Amygdala (tissue), 56 donors: ENCODE measurements at regions not wholly inside any gene's neighbourhood (a gene's known extent, or its start where the extent isn't known, plus 50 kb on each side); places are given as distances from the start of the nearest gene placed in this dataset.
"Not testable (repeated sequence)": the region's sequence is repeated elsewhere in the genome, so short reads cannot be mapped to it uniquely, and the experiment has no call there.

Experiments used
- DNase-seq, 56 donors: peaks; one replicate each; lab custom pipeline; 2025; lab: John Stamatoyannopoulos, UW

GRCh38 chr5:122515210-122515609 lies 203.2 kb downstream of the SNCAIP start:
- not testable (repeated sequence) for DNase-seq

DNA sequence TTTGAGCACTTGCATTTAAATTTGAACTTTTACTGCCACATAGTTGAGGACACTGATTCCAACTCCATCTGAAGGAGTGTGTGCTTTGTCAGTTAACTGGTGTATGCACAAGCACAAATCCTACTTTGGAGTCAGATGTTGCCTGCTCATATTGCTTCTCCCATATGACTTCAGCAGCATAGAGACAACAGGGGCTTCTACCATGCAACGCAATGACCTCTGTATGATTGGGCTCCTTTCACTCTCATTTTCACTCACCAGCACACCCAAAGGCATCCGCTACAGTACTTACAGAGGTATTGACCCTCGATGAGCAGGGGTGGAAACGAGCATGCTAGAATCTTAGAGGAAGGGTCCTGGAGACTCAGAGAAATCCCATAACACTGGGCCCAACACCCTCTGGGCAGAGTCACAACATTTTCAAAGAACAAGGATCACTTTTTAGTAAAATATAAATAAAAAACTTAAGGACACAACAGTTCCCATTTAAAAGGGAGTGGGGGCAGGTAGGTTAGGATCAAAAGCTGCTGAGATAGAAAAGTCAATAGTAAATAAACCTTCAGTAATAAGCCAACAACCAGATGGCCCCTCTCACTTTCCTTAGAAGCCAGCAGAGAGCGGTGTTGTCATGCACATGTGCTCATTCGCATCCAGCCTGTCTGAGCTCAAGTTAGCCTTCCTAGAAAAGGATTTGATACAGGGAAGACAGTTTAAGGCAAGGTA lies 203.8 kb downstream of the SNCAIP start:
- peak in 14 of 56 donors; percentile 2 to 28 (median 6) for DNase-seq

DNA sequence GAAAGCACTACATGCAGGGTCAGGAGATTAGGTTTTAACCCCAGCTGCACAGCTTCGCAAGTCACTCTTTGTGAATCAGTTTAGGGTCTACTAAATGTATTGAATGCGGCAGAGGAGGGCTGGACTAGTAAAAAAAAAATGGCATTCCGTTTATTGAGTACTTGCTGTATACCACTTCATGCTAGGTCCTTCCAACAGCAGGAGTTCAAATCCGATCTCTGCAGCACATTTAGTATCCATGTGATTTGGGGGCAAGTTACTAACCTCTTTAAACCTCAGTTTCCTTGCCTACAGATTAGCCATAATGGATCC lies 204.4 kb downstream of the SNCAIP start:
- no peak for DNase-seq

DNA sequence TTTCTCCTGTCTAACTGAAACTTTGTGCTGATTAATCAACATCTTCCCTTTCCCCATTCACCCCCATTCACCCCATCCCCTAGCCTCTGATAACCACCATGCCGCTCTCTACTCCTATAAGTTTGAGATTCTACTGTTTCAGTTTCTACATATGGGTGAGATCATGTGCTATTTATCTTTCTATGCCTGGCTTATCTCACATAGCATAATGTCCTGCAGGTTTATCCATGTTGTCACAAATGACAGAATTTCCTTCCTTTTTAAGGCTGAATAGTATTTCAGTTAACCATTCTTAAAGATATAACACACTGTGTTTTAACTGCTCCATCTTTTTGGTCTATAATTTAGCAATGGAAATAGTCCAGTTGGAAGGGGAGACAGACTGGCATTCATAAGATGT lies 205.1 kb downstream of the SNCAIP start:
- DNase-seq, result no peak

DNA sequence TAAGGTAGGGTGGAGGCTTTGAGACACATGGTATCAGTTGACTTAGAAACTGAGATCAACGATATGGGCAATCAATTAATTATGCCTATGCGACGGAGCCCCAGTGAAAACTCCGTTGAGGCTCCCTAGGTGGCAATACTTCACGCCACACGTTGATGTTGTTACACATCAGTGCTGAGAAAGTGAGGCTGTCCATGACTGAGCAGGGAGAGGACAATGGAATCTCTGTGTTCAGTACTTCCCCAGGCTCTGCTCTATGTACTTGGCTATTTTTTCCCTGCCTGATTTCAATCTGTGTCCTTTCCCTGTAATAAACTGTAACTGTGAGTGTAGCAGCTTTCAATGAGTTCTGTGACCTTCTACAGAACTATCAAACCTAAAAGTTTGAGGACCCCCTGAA lies 211.7 kb downstream of the SNCAIP start:
- no peak for DNase-seq

DNA sequence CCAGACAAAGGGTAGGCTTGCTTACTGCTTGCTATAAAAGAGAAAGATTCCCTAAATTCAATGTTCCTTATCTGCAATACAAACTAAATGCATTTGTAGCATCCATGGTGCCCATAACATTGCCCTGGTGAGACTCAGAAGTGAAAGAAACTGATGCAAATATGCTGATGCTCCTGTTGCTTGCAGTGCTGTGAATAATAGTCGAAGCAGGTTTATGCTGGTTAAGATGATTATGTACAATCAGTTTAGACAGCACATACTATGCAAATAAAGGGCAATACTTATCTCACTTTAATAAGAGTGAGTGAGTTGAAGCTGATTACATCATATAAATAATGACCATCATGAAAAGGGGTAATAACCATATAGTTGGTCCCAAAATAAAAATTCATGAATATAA lies 215.5 kb downstream of the SNCAIP start:
- DNase-seq, result no peak

- DNase-seq, result no peak
These were observed 220.0 kb downstream of the SNCAIP start for GRCh38 chr5:122532035-122532434.

GRCh38 chr5:122533825-122534224 lies 221.8 kb downstream of the SNCAIP start:
- DNase-seq, result no peak

DNA sequence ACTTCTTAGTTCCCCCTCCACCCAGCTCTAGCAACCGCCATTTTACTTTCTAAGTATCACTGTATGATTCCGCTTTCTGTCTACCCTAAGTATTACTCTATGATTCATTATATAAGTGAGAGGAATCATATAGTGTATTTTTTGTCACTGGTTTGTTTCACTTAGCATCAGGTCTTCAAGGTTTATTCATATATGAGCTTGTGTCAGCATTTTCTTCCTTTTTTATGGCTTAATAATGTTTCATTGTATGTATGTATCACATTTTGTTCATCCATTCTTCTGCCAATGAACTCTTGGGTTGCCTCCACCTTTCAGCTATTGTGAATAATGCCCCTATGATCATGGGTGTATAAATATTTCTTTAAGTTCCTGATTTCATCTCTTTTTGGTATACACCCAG lies 222.8 kb downstream of the SNCAIP start:
- DNase-seq, result no peak

GRCh38 chr5:122541388-122541787 lies 229.4 kb downstream of the SNCAIP start:
- DNase-seq, result no peak

- DNase-seq, result no peak
These were observed 228.9 kb upstream of the SNX2 start for GRCh38 chr5:122545986-122546385.

GRCh38 chr5:122547219-122547618 lies 227.7 kb upstream of the SNX2 start:
- no peak for DNase-seq

DNA sequence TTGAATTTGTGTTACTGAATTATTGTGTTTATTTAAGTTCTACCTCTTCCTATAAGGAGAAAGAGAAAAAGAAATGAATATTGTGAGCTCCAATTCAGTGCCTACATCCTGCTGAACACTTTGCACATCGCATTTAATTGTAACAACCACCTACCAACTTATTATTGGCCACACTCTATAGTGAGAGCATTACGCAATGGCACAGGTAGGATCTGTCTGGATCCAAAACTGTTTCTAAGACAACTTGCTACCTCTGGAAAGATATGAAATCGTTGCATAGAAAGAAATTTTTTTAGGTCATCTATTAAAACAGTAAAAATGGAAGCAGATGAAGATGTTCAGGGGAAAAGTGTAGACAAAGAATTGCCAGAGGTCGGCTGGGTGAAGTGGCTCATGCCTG lies 227.2 kb upstream of the SNX2 start:
- no peak for DNase-seq

DNA sequence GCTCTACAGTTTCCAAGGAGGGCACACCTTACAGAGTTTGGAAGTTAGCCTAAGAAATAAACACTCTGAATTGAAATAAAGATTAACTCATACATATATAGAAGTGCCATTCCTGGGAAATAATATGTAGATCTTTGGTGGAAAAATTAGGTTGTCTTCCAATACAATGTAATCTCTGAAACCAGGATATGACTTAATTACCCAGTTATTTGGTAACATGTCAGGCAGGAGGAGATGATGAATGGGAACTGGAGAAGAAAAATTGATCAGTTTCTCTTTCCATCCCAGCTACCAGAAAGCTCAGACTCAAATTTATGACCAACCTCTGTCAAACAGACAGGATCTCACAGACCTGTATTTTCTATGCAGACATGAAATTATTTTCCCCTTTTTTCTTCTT lies 215.2 kb upstream of the SNX2 start:
- DNase-seq, result no peak

DNA sequence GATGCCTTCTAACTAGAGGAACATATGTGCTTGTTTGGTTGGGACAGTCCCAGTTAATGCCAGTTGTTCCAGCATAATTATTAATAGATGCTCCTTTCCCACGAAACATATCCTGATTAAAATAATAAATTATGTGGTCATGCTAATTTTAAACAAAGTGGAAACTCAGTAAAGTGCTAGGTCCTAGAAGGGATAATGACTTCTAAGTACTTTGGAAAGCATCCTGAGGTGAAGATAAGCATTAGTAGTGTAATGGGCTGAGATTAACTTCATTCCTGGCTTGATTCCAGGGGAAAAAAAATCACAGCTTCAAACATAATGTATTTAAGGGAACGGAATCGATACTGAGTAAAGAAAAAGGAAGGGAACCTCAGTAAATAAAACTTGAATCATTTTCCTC lies 213.7 kb upstream of the SNX2 start:
- no peak for DNase-seq

- no peak for DNase-seq
These were observed 209.5 kb upstream of the SNX2 start for GRCh38 chr5:122565331-122565730.

GRCh38 chr5:122576256-122577016 lies 198.4 kb upstream of the SNX2 start:
- no peak for DNase-seq

- DNase-seq, result no peak
These were observed 193.3 kb upstream of the SNX2 start for GRCh38 chr5:122581629-122582028.

GRCh38 chr5:122584411-122585300 lies 190.2 kb upstream of the SNX2 start:
- DNase-seq, result no peak

DNA sequence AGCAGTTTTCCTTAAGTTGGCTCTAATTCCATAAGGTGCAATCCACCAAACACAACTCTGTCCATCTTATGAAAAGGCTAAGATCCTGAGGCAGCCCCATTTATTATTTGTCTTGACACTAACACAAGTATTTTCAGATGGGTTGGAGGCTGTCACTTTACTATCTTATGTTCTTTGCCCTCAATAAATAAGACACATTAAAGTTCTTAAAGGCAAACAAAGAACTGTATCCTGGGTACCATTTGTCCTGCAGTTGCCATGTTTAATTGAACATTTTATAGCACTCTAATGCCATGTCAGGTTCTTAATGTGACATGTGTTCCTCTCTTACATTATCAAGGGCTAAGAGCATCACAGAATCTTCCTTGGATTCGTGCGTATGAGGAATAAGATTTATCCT lies 189.5 kb upstream of the SNX2 start:
- no peak for DNase-seq

GRCh38 chr5:122586351-122586750 lies 188.5 kb upstream of the SNX2 start:
- no peak for DNase-seq
